Heart left ventricle (tissue), 16 donors: ENCODE measurements at regions not wholly inside any gene's neighbourhood (a gene's known extent, or its start where the extent isn't known, plus 50 kb on each side); places are given as distances from the start of the nearest gene placed in this dataset.

Experiments used
- ATAC-seq, 4 donors: fragments of 200-7000 bp; cut with Tn5 transposase; one replicate each; pipeline ENCODE4 v1.9.1; 2020 to 2022; ENCODE audit warnings: moderate library complexity in 4 of 4, mild to moderate bottlenecking in 3 of 4, moderate number of reproducible peaks in 1 of 4
- DNase-seq, 5 donors: peaks; one replicate each; pipeline ENCODE4 v3.0.0-alpha.2; 2020
- H3K27ac ChIP-seq, 12 donors: fragments of 200-600 bp; sonication (generic) in 4 of 12; one replicate each; pipeline versions ENCODE4 v1.5.0 to v1.8.0; 2016 to 2022; ENCODE audit warnings: mild to moderate bottlenecking in 2 of 12
- H3K27me3 ChIP-seq, 9 donors: fragments of 200-600 bp; sonication (generic) in 2 of 9; one replicate each; pipeline versions ENCODE4 v1.5.1 to v1.8.0; 2016 to 2022; ENCODE audit warnings: mild to moderate bottlenecking in 3 of 9
- H3K36me3 ChIP-seq, 9 donors: fragments of 200-600 bp; sonication (generic) in 2 of 9; one replicate each; pipeline versions ENCODE4 v1.5.0 to v1.8.0; 2018 to 2022; ENCODE audit warnings: mild to moderate bottlenecking in 2 of 9
- H3K4me1 ChIP-seq, 12 donors: fragments of 200-600 bp; sonication (generic) in 4 of 12; one replicate each; pipeline versions ENCODE4 v1.5.0 to v1.8.0; 2016 to 2022; ENCODE audit warnings: mild to moderate bottlenecking in 3 of 12
- H3K4me3 ChIP-seq, 12 donors: fragments of 200-600 bp; sonication (generic) in 4 of 12; one replicate each; pipeline versions ENCODE4 v1.5.0 to v1.8.0; 2017 to 2022; ENCODE audit warnings: mild to moderate bottlenecking in 9 of 12, moderate library complexity in 4 of 12
- H3K9me3 ChIP-seq, 12 donors: fragments of 200-600 bp; sonication (generic) in 4 of 12; one replicate each; pipeline versions ENCODE4 v1.5.0 to v1.8.0; 2016 to 2022; ENCODE audit warnings: mild to moderate bottlenecking in 1 of 12
- POLR2A ChIP-seq, 2 donors: fragments of 450-650 bp; IDR thresholded peaks; one replicate each; pipeline ENCODE4 v1.6.1; 2017; ENCODE audit warnings: antibody characterized with exemption in 2 of 2, mild to moderate bottlenecking in 2 of 2, moderate library complexity in 2 of 2
- WGBS, 4 donors: extraction: QIAGEN DNeasy Blood & Tissue Kit in 2 of 4; methylation state at CpG; one replicate each; pipeline versions ENCODE4 v1.1.5 to v1.1.7; 2013 to 2018; 5-methylcytosine and 5-hydroxymethylcytosine counted together
- intact Hi-C, 10 donors: fragments of 100-400 bp; cut with DNase I; formaldehyde crosslinking; loops; one replicate each; pipeline versions ENCODE4 v1.11.1 to v1.14.2; 2022
- TF ChIP-seq, protein P1 (sequence below), 12 donors: fragments of 200-600 bp; sonication (generic) in 4 of 12; IDR thresholded peaks; one replicate each; pipeline versions ENCODE4 v1.5.0 to v1.8.0; 2018 to 2022; ENCODE audit warnings: antibody characterized with exemption in 12 of 12, mild to moderate bottlenecking in 5 of 12
- donor health status: ischemic (EF 13 %, LVEDD 7.1; RV severe dilation, severe dysfunction).
- donor health status: healthy with polysubstance abuse.
- donor health status: DM: no; HTN: yes; CAD: no.
- donor health status: DM: no; HTN: no; CAD: no.
- donor health status: ischemic (EF 25% LVEDD 6.9; RV normal size, moderate dysfunction).
- donor health status: ischemic (EF 25% LVEDD 5.7; RV mildly dilated, moderate dysfunction).
- donor health status: healthy.
- donor health status: DM: yes; HTN: yes; CAD: no.
- donor health status: ischemic (EF 35%, LVEDD 5.7; RV mildly dilated, moderate dysfunction).
- donor health status: nonischemic (EF 11% LVEDD 7.7; RV severe dilation, severe dysfunction).
- donor health status: DM: yes; HTN: yes; CAD: no.
- donor health status: PGD.
- donor health status: ischemic (EF 29% LVEDD 5.4; RV normal size, mild dysfunction).
- donor health status: nonischemic (EF 23%, LVEDD 6.1; RV moderate dilation, normal function).

DNA sequence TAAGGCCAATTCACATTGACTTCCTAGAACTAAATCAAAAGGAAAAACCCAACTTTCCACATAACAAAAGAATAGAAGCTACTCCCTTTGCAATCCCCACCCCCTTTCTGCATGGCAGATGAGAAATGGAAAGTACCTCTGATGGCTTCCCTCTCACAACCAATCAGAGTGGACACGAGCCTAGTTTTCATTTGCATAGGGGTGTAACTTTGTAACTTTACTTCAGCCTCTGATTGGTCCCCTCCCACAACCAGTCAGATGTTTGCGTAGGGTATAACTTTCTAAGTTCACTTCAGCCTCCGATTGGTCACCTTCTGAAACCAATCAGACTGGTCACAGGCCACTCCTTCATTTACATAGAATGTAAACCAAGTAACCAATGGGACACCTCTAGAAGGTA is 328.5 kb downstream of the CDH26 start:
- DNase-seq: no peak
- Histone ChIP-seq H3K27me3 (peaks cover 0 to 3% (median 0%) of the 10 kb centered on the region in 9 donors), H3K36me3 (no peaks in the 10 kb centered on the region), H3K27ac (no peak overlapping the region), H3K9me3 (peaks cover 0 to 35% (median 18%) of the 10 kb centered on the region in 12 donors), H3K4me1 (no peaks in the 10 kb centered on the region), H3K4me3 (no peak overlapping the region)
- WGBS, 4 donors: 70 to 79% (median 71%) methylated on average over 3 of the region's 3 CpGs
- no peak for ATAC-seq
- no peak for TF ChIP-seq POLR2A (IDR thresholded peaks at IDR 0.05)
- TF ChIP-seq, protein P1, sequence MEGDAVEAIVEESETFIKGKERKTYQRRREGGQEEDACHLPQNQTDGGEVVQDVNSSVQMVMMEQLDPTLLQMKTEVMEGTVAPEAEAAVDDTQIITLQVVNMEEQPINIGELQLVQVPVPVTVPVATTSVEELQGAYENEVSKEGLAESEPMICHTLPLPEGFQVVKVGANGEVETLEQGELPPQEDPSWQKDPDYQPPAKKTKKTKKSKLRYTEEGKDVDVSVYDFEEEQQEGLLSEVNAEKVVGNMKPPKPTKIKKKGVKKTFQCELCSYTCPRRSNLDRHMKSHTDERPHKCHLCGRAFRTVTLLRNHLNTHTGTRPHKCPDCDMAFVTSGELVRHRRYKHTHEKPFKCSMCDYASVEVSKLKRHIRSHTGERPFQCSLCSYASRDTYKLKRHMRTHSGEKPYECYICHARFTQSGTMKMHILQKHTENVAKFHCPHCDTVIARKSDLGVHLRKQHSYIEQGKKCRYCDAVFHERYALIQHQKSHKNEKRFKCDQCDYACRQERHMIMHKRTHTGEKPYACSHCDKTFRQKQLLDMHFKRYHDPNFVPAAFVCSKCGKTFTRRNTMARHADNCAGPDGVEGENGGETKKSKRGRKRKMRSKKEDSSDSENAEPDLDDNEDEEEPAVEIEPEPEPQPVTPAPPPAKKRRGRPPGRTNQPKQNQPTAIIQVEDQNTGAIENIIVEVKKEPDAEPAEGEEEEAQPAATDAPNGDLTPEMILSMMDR (IDR thresholded peaks at IDR 0.05): no peak
- intact Hi-C loops: no loop called here

DNA sequence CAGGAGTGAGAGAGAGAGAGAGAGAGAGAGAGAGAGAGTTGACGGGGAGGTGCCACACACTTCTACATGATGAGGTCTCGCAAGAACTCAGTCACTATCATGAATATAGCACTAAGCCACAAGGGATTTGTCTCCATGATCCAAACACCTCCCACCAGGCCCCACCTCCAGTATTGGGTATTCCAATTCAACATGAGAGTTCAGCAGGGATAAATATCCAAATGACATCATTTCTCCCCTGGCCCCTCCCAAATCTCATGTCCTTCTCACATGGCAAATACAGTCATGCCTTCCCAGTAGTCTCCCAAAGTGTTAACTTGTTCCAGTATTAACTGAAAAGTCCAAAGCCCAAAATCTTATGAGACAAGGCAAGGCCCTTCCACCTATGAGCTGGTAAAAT is 330.7 kb downstream of the CDH26 start:
- no peak overlapping the region for H3K4me3 ChIP-seq
- TF ChIP-seq, protein P1 (IDR thresholded peaks at IDR 0.05): no peak
- no peak for TF ChIP-seq POLR2A (IDR thresholded peaks at IDR 0.05)
- intact Hi-C loops: no loop called here
- peaks cover 0 to 26% (median 14%) of the 10 kb centered on the region in 12 donors for H3K9me3 ChIP-seq
- H3K4me1 ChIP-seq: no peaks in the 10 kb centered on the region
- no peak for DNase-seq
- no peak for ATAC-seq
- peaks cover 0 to 3% (median 0%) of the 10 kb centered on the region in 9 donors for H3K27me3 ChIP-seq
- 80 to 93% (median 84%) methylated on average over 2 of the region's 2 CpGs for WGBS, 4 donors
- no peaks in the 10 kb centered on the region for H3K36me3 ChIP-seq
- no peak overlapping the region for H3K27ac ChIP-seq

DNA sequence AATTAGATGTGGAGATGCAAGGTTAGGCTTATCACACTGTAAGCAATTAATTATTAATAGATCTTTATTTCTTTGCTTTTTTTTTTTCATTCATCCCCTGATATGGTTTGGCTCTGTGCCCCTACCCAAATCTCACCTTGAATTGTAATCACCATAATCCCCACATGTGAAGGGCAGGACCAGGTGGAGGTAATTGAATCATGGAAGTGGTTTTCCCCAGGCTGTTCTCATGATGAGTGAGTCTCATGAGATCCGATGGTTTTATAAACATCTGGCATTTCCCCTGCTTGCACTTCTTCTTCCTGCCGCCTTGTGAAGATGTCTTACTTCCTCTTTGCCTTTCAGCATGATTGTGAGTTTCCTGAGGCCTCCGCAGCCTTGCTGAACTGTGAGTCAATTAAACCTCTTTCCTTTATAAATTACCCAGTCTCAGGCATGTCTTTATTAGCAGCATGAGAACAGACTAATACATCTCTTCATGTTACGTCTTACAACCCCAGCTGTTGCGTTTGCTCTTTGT is 333.8 kb downstream of the CDH26 start:
- no peaks in the 10 kb centered on the region for H3K36me3 ChIP-seq
- no peak overlapping the region for H3K4me3 ChIP-seq
- no peak for DNase-seq
- H3K4me1 ChIP-seq: no peaks in the 10 kb centered on the region
- WGBS, 4 donors: 62 to 72% (median 70%) methylated on average over 5 of the region's 5 CpGs
- peaks cover 0 to 24% (median 13%) of the 10 kb centered on the region in 12 donors for H3K9me3 ChIP-seq
- H3K27ac ChIP-seq: no peak overlapping the region
- intact Hi-C loops: no loop called here
- TF ChIP-seq POLR2A (IDR thresholded peaks at IDR 0.05): no peak
- TF ChIP-seq, protein P1 (IDR thresholded peaks at IDR 0.05): no peak
- ATAC-seq: no peak
- peaks cover 0 to 3% (median 0%) of the 10 kb centered on the region in 9 donors for H3K27me3 ChIP-seq

DNA sequence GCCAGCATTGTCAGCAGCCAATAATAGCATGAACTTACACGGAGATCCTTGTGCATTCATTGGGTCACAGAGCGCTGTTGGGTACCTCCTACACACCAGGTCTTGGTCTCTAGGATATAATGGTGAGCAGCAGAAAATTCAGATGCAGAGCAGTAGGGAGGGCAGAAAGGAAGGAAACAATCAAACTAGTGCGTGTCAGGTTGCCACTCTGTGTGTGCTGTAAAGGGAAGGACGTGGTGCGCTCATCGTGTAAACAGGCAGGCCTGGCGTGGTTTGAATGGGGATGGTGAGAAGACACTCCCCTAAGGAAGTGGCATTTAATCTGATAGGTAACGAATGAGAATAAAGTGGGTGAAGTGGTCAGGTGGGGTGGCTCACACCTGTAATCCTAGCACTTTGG is 336.4 kb downstream of the CDH26 start:
- Histone ChIP-seq H3K4me3 (no peak overlapping the region), H3K27ac (no peak overlapping the region), H3K4me1 (no peaks in the 10 kb centered on the region), H3K9me3 (peaks cover 0 to 19% (median 9%) of the 10 kb centered on the region in 12 donors), H3K27me3 (no peaks in the 10 kb centered on the region), H3K36me3 (no peaks in the 10 kb centered on the region)
- 67 to 74% (median 68%) methylated on average over 8 of the region's 8 CpGs for WGBS, 4 donors
- intact Hi-C loops: no loop called here
- ATAC-seq (no peak), DNase-seq (no peak)
- TF ChIP-seq, protein P1 (IDR thresholded peaks at IDR 0.05): no peak
- no peak for TF ChIP-seq POLR2A (IDR thresholded peaks at IDR 0.05)
